DOHH2 (cell line): ENCODE measurements at regions not wholly inside any gene's neighbourhood (a gene's known extent, or its start where the extent isn't known, plus 50 kb on each side); places are given as distances from the start of the nearest gene placed in this dataset.

Experiments used
- EZH2phosphoT487 ChIP-seq: fragments of 200-600 bp; sonication (generic); IDR thresholded peaks from 2 replicates; pipeline ENCODE4 v1.6.1; 2017; ENCODE audit warnings: borderline replicate concordance, mild to moderate bottlenecking, antibody characterized with exemption, low read length, moderate library complexity, mixed read lengths
- TF ChIP-seq, protein P1 (sequence below): fragments of 200-600 bp; sonication (generic); IDR thresholded peaks from one replicate; pipeline ENCODE4 v1.5.1; 2014; ENCODE audit warnings: antibody characterized with exemption, mild to moderate bottlenecking, low read depth, low read length; ENCODE audit not compliant: poor library complexity, severe bottlenecking

DNA sequence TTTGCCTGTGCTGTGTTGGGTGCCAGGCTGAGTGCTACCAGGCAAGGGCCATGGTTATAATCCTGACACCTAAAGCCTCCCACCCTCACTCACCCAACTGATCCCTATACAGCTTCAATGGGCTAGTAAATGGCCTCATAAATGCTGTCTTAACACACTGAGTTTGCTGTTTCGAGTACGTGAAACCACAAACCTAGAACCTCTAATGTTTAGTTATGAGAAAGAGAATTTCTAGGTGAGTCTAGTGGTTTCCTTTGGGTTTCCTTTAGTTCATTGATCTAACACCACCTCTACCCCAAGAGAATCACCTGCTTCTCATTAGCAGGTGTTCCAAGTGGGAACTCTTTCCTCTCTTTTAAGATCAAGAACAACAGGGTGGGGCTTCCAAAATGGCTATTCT is 172.0 kb downstream of the MC4R start:
- TF ChIP-seq, protein P1, sequence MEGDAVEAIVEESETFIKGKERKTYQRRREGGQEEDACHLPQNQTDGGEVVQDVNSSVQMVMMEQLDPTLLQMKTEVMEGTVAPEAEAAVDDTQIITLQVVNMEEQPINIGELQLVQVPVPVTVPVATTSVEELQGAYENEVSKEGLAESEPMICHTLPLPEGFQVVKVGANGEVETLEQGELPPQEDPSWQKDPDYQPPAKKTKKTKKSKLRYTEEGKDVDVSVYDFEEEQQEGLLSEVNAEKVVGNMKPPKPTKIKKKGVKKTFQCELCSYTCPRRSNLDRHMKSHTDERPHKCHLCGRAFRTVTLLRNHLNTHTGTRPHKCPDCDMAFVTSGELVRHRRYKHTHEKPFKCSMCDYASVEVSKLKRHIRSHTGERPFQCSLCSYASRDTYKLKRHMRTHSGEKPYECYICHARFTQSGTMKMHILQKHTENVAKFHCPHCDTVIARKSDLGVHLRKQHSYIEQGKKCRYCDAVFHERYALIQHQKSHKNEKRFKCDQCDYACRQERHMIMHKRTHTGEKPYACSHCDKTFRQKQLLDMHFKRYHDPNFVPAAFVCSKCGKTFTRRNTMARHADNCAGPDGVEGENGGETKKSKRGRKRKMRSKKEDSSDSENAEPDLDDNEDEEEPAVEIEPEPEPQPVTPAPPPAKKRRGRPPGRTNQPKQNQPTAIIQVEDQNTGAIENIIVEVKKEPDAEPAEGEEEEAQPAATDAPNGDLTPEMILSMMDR, result no peak
- no peak for TF ChIP-seq EZH2phosphoT487
